ENCODE measurements at regions not wholly inside any gene's neighbourhood (a gene's known extent, or its start where the extent isn't known, plus 50 kb on each side); places are given as distances from the start of the nearest gene placed in this dataset.

DNA sequence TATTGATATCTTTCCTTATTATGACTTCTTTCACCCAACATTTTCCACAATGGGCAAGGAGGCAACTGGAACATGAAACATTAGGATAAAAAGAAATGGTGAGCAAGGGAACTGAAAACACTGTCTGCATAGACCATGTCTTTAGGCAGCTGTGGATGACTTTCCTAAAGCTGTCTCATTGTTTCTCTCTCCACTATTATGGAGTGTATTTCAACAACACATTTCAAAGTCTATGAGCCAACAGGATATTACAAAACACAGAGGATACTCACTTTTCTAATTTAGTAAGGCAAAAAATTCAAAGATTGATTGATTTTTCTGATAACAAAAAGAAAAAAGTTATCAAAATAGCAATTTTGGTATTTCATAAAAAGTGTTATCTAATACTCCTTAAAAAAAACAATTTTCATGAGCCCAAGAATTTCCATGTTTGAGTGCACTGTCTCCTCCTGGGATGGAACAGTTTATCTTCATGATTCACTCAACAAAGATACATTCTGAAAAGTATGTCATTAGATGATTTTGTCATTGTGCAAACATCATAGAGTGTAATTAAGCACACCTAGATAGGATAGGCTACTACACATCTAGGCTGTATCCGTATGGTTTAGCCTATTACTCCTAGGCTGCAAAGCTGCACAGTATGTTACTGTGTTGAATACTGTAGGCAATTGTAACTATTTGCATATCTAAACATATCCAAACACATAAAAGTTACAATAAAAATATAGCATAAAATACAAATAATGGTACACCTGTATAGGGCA, 1568.4 kb downstream of the SLITRK5 start:
- TF ChIP-seq, protein P1, sequence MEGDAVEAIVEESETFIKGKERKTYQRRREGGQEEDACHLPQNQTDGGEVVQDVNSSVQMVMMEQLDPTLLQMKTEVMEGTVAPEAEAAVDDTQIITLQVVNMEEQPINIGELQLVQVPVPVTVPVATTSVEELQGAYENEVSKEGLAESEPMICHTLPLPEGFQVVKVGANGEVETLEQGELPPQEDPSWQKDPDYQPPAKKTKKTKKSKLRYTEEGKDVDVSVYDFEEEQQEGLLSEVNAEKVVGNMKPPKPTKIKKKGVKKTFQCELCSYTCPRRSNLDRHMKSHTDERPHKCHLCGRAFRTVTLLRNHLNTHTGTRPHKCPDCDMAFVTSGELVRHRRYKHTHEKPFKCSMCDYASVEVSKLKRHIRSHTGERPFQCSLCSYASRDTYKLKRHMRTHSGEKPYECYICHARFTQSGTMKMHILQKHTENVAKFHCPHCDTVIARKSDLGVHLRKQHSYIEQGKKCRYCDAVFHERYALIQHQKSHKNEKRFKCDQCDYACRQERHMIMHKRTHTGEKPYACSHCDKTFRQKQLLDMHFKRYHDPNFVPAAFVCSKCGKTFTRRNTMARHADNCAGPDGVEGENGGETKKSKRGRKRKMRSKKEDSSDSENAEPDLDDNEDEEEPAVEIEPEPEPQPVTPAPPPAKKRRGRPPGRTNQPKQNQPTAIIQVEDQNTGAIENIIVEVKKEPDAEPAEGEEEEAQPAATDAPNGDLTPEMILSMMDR (IDR thresholded peaks at IDR 0.05) = no peak
- Mint-ChIP-seq H3K9me3 (peaks cover 13 to 27% of the 10 kb centered on the region in 2 donors), H3K27me3 (ENCODE audit: low read depth in 2 of 2) (no peaks in the 10 kb centered on the region), H3K27ac (no peak overlapping the region), H3K4me3 (no peak overlapping the region), H3K36me3 (no peaks in the 10 kb centered on the region), H3K4me1 (no peaks in the 10 kb centered on the region)
- intact Hi-C loops (cut with micrococcal nuclease) = no loop called here
- H3K4me1 ChIP-seq (ENCODE audit: control insufficient read depth, insufficient read depth, low read length) = no peaks in the 10 kb centered on the region
- H3K36me3 ChIP-seq (ENCODE audit: control insufficient read depth, insufficient read depth, low read length) = no peaks in the 10 kb centered on the region
- no peaks in the 10 kb centered on the region for H3K27me3 ChIP-seq (ENCODE audit: control insufficient read depth, insufficient read depth, low read length)
- no peaks in the 10 kb centered on the region for H3K9me3 ChIP-seq (ENCODE audit: control insufficient read depth, insufficient read depth, low read length)
- no CpG with 5 or more reads among the region's 1 CpG for WGBS (ENCODE audit: insufficient coverage)
- no peak overlapping the region for H3K4me3 ChIP-seq (ENCODE audit: low read length)
- ATAC-seq (no peak), DNase-seq (no peak)
- no peak overlapping the region for H3K27ac ChIP-seq (ENCODE audit: low read length)

DNA sequence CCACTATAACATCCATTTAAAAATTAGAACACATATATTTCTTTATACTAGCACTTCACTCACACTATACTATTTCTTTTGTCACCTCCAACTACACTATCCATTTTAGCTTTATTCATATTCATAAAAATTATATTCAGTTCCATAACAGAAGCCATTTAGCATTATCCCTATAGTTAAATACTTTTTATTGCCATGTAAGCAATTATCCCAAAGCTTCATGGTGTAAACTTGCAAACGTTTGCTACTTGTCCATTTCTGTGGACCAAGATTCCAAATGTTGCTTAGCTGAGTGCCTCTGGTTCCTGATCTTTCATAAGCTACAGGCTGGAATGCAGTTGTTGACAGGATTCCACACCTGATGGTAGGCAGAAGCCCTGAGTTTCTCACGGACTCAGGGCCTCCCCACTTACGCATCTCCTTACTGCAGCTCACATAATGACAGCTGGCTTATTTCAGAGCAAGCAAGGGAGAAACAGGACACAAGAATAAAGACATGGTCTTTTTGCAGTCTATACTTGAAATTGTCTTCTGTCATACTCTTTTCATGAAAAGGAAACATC, 1584.8 kb downstream of the SLITRK5 start:
- Histone ChIP-seq H3K27me3 (ENCODE audit: control insufficient read depth, insufficient read depth, low read length) (no peaks in the 10 kb centered on the region), H3K36me3 (ENCODE audit: control insufficient read depth, insufficient read depth, low read length) (no peaks in the 10 kb centered on the region), H3K4me3 (ENCODE audit: low read length) (no peak overlapping the region), H3K9me3 (ENCODE audit: control insufficient read depth, insufficient read depth, low read length) (peaks cover 3% of the 10 kb centered on the region), H3K27ac (ENCODE audit: low read length) (no peak overlapping the region), H3K4me1 (ENCODE audit: control insufficient read depth, insufficient read depth, low read length) (no peaks in the 10 kb centered on the region)
- no peak overlapping the region for H3K27ac Mint-ChIP-seq
- intact Hi-C loops (cut with micrococcal nuclease) = no loop called here
- TF ChIP-seq, protein P1 (IDR thresholded peaks at IDR 0.05) = no peak
- 83% methylated on average over 3 of the region's 3 CpGs for WGBS (ENCODE audit: insufficient coverage)
- no peak for DNase-seq
- peaks cover 9% of the 10 kb centered on the region for H3K36me3 Mint-ChIP-seq
- H3K4me3 Mint-ChIP-seq = no peak overlapping the region
- no peaks in the 10 kb centered on the region for H3K4me1 Mint-ChIP-seq
- ATAC-seq = no peak
- peaks cover 13% of the 10 kb centered on the region in 2 donors for H3K9me3 Mint-ChIP-seq
- no peaks in the 10 kb centered on the region for H3K27me3 Mint-ChIP-seq (ENCODE audit: low read depth in 2 of 2)

DNA sequence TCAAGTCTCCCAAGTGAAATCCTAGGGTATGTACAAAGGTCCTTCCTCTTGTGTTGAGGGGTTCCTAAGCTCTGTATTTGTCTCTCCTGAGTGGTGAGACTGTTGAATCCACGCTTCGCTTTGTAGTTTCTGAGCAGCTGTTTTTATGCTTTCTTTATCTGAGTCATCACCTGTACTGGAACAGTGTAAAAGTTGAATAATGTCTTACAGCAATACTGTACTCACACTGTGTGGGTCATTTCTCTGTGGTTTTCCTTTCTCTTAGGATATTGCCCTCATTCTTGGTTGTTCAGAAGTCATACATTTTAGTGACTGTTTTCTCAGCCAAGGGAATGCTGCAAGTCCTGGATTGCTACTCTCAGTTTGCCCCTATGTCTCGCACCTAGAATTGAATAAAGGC, 1596.6 kb downstream of the SLITRK5 start:
- Histone ChIP-seq H3K27ac (ENCODE audit: low read length) (no peak overlapping the region), H3K9me3 (ENCODE audit: control insufficient read depth, insufficient read depth, low read length) (peaks cover 3% of the 10 kb centered on the region), H3K36me3 (ENCODE audit: control insufficient read depth, insufficient read depth, low read length) (no peaks in the 10 kb centered on the region), H3K27me3 (ENCODE audit: control insufficient read depth, insufficient read depth, low read length) (no peaks in the 10 kb centered on the region), H3K4me3 (ENCODE audit: low read length) (no peak overlapping the region), H3K4me1 (ENCODE audit: control insufficient read depth, insufficient read depth, low read length) (no peaks in the 10 kb centered on the region)
- intact Hi-C loops (cut with micrococcal nuclease) = no loop called here
- TF ChIP-seq, protein P1 (IDR thresholded peaks at IDR 0.05) = no peak
- H3K27me3 Mint-ChIP-seq (ENCODE audit: low read depth in 2 of 2) = no peaks in the 10 kb centered on the region
- peaks cover 8 to 18% of the 10 kb centered on the region in 2 donors for H3K9me3 Mint-ChIP-seq
- no peak overlapping the region for H3K27ac Mint-ChIP-seq
- ATAC-seq (no peak), DNase-seq (no peak)
- H3K4me1 Mint-ChIP-seq = no peaks in the 10 kb centered on the region
- WGBS (ENCODE audit: insufficient coverage) = 77% methylated on average over 3 of the region's 3 CpGs
- H3K36me3 Mint-ChIP-seq = no peaks in the 10 kb centered on the region
- H3K4me3 Mint-ChIP-seq = no peak overlapping the region
